NCI-H187 treated with DMSO at 0.1 percent for 48 hours (cell line): ENCODE measurements at regions not wholly inside any gene's neighbourhood (a gene's known extent, or its start where the extent isn't known, plus 50 kb on each side); places are given as distances from the start of the nearest gene placed in this dataset.
"Not testable (repeated sequence)": the region's sequence is repeated elsewhere in the genome, so short reads cannot be mapped to it uniquely, and the experiment has no call there.

Source experiments
- DNase-seq: peaks from one replicate; lab custom pipeline; 2025; lab: John Stamatoyannopoulos, UW

DNA sequence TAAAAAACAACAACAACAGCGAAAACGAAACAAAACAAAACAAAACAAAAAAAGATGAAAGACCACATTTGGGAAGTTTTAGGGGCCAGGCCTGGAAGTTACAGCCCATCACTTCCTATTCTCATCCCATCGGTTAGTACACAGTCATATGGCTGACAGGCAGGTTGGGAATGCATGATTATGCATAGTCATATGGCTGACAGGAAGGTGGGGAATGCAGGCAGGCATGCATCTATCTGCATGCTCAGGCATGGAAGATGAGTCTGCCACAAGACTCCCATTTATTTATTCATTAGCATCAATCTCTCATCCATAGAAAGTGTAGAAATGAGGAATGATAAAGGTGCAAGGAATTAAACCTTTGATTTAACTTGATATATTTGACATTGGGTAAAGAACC is 325.3 kb upstream of the MEX3C start:
- no peak for DNase-seq

DNA sequence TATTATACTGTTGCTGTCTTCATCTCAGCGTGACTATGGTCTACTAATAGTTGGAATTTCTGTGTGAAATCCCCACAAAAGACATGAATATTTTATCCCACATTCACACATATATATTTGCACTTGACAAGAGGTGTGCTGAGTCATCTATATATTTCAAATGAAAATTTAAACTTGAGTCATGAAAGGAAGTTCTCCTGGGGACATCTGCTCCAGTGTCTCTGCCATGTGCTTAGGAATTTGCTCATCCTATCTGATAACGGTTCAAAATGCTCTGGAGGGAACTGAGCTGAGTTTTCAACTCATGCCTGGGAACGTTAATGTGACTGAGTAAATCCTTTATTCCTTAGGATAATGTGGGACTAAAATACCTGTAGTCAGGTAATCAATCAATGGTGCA is 326.2 kb upstream of the MEX3C start:
- no peak for DNase-seq

DNA sequence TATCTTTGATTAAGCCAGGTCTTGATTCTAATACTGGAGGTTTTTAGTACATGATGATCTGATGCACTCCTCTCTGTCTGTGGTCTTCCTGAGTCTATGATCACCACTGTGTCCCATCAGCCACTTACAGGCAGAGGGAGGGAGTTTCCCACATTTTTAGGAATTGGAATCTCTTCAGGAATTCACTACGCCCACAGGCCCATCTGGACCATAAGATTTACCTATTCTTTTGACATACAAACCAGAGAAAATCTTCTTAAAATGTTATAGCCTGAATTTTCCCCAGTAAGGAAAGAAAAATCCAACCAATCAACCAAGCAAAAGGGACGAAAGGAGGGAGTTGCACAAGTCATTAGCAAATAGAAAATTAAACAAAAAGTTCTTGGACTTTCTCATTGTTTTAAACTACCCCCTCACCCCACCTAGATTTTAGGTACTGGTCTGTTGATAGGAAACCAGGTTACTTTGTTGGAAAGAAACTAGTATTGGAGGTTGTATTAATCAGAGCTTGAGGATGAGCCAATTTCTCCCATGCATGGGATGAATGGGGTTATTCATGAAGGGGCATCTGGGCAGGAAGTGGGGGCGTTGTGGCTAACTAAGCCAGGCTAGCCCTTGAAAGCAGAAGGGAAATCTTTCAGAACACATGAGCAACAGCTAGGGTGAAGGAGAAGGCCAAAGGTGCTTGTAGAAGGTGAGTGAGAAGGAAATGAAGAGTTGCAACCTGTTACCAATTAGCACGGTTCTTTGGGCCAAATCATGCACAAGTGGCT is 328.2 kb upstream of the MEX3C start:
- no peak for DNase-seq

DNA sequence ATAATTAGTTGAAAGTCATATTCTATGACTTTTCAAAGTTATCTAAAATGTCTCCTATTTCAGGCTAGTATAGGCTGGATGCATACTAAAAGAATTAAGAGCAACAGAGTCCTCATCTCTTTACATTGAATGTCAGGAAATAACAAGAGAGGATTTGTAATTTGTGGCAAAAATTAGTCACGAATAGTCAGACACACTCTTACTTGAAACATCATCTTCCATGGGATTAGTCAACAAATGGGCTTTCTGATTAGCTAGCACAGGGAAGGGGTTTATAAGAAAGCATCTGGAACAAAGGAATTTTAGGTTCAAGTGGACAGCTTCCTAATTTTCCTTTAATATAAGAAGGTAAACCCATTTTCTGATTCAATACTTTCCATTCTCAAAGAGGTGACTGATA is 330.3 kb upstream of the MEX3C start:
- DNase-seq: no peak

DNA sequence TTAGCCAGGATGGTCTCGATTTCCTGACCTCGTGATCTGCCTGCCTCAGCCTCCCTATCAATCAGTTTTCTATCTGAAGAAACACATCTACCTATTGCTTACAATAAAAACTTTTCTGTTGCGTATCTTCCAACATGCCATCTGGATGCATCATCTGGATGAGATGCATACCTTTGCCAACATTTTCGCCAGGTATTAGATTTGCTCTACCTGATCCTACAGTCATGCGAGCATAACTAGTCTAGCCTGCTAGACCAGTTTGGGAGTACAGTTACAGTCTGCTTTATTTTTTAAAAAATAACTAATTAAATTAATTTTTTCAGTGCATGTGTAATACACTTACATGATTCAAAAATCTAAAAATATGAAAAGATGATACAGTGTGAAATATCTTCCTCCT is 334.0 kb upstream of the MEX3C start:
- DNase-seq: no peak

DNA sequence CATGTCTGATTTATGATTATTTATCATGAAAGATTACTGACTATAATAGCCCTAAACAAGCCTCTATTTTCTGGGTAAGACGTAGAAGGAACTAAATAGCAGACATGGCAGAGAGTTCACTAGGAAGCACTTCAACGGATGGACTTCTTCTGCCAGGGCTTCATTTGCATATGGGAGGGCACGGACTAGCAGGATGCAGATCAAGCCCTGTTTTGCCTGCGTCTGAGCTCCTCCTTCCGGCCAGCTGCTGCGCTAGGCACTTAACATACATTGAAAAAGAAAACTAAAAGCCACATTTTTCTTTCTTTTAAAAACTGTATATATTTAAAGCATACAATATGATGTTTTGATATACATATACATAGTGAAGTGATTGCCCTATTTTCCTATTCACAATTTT is 340.0 kb upstream of the MEX3C start:
- DNase-seq: peak; percentile 21

DNA sequence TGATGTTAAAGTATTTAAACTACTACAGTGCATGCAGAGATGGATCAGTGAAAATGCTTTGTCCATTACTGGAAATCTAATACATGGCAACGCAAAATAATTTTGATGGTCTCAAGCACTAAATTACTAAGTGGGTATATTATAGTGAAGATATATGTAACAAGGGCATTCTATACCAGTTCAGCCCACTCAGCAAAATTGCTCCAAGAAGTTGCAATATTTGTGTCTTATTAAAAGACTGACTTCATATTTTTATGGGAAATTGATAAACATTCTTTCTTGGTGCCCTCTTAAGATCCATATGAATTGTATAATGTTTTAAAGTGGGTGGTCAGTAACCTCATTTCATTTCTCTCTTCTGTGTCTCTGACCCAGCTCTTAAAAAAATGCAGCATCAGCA is 343.1 kb upstream of the MEX3C start:
- no peak for DNase-seq

DNA sequence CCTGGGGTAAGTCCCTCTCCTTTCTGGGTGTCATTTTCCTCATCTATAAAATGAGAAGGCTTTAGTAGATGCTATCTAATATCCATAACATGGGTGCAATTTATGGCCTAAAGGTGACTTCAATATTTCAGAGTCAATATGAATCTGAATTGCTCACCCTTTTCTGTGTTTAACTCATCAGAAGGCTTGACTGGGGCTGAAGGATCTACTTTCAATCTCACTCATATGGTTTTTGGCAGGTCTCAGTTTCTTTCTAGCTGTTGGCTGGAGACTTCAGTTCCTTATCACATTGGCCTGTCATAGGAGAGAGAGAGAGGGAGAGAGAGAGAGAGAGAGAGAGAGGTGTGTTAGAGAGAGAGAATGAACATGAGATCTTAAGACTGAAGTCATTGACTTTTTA is 343.7 kb upstream of the MEX3C start:
- DNase-seq: no peak

DNA sequence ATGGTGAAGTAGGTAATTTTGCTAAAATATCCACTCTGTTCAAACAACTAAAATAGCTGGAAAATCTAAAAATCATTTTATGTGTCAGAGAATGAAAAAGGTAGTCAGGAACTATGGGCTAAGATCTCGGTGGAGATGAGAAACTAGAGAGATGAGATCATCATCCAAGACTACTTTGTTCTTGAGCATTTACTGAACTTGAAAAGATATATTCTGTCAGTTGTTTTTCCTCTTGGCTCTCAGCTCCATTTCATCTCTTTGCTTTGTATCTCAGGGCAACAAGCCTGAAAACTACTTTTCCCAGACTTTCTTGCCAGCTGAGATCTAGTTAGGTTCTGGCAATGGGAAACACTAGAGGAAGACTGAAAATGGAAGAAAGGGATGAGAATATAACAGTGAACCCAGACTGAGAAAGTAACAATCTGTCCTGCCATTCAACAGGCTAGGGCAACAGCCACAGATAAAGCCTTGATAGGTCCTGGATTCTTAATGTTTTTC is 346.2 kb upstream of the MEX3C start:
- no peak for DNase-seq

DNA sequence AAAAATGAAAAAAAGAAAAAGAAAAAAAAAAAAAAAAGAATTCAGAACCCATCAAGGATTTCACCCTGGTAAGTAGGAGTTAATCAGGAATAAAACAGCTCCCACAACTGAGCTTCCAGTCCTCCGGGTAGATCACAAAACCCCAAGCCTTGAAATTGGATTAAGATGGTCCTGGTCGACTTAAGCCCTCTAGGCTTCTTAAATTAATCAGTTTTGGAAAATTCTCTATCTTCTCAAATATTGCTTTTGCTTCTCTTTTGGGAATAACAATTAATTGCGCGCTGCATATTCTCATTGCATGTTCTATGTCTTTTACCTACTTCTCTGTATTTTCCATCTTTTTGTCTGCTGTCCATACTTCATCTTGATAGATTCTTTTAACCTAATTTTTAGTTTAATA is 348.0 kb upstream of the MEX3C start:
- DNase-seq: no peak

DNA sequence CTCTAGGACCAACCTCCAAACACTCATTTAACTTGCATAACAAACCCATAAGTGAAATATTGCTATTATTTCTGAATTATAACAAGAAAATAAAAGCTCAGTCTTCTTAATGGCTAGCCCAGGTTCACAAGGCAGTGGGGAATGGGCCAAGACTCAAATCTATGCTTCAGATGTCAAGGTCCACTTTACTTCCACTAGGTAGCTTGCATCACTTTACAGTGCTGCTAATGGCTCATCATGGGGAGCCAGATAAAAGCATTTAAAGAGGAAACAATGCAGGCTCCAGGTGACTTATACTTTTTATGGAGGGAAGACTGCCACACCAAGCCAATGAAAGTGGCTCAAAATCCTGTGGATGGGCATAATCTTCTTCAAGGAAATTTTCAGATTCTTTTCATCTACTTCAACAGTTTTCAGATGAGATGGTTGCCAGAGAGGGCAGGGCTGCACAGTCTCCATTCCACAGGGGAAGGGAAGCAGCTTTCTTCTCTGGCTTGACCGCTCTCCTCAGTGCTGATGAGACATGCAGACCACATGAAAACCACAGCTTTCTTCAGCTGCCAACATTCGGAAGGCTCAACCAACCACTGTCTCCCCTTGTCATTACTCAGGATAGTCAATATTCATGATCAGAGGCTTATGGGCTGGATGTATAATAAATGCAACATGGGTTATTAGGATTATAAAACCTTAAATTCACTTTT is 361.9 kb upstream of the MEX3C start:
- DNase-seq: no peak

DNA sequence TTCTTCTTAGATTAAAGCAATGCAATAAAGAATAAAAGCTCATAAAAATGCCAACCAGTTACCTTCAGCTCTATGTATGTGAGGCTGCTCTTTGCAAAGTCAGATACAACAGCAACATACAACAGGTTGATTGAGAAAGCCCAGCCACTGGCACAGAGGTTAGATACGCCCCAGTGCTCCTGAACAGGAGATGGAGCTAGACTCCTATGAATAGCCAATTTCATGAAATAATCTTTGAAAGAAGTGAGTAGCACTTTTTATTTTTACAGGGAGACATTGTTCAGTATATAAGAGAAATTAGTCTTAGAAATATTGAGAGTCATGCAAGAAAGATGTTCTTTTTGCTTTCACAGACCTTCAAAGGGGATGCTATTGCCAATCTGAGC is 362.4 kb upstream of the MEX3C start:
- DNase-seq: no peak

DNA sequence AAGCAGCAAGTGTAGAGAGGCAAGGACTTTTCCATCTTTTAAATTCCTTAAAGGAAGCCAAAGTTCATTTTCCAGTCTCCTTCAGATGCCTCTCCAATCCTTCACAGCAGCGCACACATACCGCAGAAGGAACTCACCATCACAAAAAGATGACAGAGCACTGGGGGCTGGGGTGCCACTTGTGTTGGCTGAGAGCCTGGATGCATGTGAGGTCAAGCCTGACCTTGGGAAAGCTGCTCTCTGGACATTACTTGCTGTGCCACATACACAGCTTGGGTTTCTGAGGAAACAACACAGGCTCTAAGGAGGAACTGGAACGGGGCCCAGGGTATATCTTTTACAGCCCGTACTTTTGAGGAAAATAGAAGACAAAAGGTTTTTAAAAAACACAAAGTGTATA is 364.3 kb upstream of the MEX3C start:
- no peak for DNase-seq

DNA sequence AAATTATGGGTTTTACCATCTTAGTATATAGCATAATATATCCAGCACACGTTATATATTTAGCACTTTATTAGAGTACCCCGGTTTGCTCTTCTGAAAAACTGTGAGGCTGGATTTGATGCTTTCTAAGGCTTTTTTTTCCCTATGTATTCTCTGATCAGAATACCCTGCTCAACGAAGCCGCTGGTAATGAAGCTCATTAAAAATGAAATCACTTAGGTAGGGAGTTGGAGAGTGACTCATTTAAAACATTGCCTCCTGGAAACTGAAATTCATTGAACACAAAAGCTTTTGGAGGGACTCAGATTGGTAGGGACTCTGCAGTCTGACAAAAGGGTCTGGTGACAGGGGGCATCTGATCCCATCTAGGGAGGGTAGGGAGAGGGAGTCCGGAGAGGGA is 365.4 kb upstream of the MEX3C start:
- DNase-seq: no peak

DNA sequence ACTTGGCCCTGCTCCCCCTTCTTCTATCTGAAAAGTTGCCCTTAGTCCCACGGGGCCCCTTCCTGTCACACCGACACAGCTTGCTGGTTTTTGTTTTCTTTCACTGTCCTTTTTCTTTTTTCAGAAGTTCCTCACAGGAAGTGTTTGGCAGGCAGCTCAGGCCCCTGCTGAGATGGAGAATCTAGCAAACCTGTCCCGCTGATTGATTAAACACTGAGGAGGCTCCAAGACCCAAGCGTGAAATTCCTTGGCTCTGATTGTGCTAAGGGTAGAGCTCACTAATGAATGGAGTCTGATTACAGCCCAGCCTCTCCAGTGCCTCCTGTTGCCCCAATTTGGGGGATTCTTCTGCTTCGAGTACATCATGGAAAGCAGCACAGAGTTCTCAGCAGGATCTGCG is 365.9 kb upstream of the MEX3C start:
- DNase-seq: no peak

DNA sequence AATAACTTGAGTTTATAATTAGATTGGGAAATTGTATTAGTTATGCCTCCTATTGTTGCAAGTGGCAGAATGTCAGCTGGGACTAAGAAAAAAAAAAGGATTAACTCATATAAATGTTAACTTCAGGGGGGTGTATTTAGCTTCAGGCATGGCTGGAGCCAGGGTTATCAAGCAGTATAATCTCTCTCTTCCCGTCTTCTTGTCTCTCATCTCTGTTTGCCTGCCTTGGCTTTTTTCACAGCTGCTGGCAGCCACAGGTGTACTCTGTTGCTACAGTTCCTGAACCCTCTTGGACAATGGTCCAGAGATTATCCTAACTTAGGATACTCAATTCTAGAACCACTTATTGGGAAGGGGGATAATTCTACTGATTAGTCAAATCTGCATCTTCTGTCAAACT is 370.7 kb upstream of the MEX3C start:
- DNase-seq: no peak

DNA sequence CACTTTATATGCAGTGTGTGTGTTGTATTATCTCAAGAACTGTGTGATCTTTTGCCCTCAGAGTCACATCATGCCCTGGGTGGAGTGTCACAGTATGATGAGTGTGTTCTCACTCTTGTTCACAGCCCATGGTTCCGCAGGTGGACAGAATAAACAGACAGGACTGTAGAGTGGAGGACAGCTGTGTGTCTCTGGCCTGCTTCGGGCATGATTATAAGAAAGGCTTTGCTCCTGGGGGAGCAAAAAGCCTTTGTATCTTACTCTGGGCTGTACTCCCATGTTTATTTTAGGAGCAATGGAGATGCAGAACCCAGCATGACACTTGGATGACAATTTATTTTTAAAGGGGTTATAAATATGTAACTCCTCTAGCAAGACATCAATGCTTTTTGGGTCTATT is 371.7 kb upstream of the MEX3C start:
- no peak for DNase-seq

DNA sequence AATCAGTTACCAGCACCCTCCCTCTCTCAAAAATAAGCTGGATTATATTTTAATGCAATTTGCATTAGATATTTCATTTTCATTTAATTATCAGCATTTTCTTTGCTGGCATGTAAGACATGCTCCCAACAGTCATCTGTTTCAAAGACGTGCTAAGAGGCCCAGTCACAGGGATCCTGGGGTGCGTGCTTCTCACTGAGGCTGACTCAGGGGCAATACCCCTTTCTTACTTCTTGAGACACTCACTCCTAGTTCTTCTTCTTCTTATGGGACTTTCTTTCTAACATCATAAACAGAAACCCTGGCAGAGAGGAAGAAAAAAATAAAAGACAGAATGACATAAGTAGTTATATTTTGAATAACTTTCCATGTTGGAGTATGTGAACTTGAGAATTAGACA is 372.1 kb upstream of the MEX3C start:
- DNase-seq: no peak

DNA sequence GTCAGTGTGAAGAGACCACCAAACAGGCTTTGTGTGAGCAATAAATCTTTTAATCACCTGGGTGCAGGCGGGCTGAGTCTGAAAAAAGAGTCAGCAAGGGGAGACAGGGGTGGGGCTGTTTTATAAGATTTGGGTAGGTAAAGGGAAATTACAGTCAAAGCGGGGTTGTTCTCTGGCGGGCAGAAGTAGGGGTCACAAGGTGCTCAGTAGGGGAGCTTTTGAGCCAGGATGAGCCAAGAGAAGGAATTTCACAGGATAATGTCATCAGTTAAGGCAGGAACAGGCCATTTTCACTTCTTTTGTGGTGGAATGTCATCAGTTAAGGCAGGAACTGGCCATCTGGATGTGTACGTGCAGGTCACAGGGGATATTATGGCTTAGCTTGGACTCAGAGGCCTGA is 372.6 kb upstream of the MEX3C start:
- not testable (repeated sequence) for DNase-seq

DNA sequence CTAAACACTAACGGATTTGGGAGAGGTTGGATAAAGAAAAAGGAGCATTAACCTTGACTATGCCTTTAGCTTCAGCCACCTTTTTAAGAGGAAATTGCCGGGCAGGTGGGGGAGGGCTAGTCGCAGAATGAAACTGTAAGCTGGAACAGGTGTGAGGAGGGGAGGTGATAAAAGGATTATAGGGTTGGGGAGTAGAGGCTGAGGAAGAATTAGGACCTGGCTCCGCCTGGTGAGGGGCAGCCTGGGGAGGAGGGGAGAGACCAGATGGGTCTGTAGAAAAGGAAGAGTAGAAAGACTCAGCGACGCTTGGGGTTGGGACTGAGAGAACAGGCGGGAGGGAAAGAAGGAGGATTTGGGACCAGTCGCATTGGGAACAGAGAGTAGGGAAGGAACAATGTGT is 376.4 kb upstream of the MEX3C start:
- DNase-seq: not testable (repeated sequence)

DNA sequence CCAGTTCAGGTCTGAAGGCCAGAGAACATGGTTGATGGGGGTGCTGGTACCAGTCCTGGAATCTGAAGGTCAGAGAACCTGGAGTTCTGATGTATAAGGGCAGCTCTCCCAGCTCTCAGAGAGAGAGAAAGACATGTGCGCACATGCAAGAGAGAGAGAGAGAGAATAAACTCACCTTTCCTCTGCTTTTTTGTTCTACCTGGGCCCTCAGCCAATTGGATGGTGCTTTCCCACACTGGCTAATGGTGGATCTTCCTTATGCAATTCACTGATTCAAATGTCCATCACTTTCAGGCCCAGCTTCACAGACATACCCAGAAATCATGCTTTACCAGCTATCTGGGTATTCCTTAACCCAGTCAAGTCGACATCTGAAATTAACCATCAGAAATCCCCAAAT is 377.7 kb upstream of the MEX3C start:
- no peak for DNase-seq

DNA sequence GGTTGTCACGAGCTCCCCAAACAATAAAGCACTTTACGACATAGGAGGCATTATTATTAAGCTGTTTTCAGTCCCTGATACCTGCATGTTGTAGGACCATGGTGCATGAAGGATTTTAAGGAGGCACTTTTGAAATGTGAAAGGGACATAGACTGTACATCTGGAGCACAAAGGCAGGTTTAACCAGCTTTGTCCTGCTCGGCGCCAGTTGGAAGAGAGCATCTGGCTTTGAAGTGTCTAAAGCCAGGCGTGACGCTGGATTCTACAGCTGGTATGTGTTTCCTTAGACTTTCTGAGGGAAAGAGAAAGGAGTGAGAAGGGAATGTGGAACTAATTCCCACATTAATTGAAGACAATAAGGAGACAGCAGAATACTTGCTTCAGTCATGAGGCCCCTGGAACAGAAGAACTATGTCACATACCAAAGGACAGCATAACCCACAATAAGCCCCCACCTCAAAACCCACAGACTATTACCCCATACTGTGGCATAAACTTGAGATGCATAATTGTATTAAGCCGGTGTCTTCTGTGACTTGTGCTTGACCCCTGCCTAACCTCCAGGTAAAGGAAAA is 381.0 kb upstream of the MEX3C start:
- no peak for DNase-seq

DNA sequence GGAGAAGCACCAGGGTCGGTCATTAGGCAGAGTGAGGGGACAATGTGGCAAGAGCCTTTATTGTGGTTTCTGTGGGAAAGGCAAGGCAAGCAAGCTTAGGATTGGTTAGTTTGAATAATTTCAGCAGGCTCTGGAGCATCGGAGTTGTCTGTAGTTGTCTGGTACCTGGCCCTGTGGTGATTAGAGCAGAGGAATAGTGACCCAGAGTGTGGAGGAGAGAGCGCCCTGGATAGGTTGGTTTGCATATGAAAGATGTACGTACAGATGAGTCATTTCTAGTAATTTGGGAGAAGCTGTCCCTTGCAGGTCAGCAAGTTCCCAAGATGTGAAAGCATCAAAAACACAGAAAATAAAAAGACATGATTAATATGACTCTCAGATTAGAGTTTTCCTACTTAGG is 383.1 kb upstream of the MEX3C start:
- DNase-seq: no peak
